Omental fat pad (tissue), 3 donors: ENCODE measurements at regions not wholly inside any gene's neighbourhood (a gene's known extent, or its start where the extent isn't known, plus 50 kb on each side); places are given as distances from the start of the nearest gene placed in this dataset.

ENCODE experiments used
- ATAC-seq: fragments of 150-250 bp; one replicate; pipeline ENCODE4 v1.9.1; 2016; ENCODE audit warnings: mild to moderate bottlenecking, moderate library complexity; ENCODE audit not compliant: low FRiP score
- DNase-seq: peaks from one replicate; pipeline ENCODE4 v3.0.0-alpha.2; 2019; ENCODE audit warnings: low spot score
- TF ChIP-seq, protein P1 (sequence below), 3 donors: fragments of 450-650 bp; IDR thresholded peaks; one replicate each; pipeline ENCODE4 v1.5.1; 2016 to 2017; ENCODE audit warnings: antibody characterized with exemption in 3 of 3, mild to moderate bottlenecking in 3 of 3, moderate library complexity in 2 of 3

DNA sequence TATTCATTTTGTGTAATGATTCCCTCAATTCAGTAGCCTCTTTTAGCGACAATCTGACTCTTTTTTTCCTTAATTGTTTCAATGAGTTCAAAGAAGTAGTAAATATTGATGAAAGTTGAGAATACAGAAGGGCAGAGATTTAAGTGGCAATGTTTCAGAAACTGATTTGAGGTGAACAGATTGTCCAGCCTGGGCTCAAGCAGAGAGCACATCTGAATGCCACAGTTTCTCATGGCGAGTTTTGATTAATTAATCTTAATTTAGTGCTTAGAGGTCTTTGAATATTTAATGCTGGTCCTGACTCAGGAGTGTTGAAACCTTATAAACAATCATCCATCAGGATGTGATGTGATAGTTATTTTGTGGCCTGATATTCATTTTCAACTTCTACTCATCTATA is 890.7 kb upstream of the SLITRK6 start:
- DNase-seq (no peak), ATAC-seq (no peak)
- TF ChIP-seq, protein P1, sequence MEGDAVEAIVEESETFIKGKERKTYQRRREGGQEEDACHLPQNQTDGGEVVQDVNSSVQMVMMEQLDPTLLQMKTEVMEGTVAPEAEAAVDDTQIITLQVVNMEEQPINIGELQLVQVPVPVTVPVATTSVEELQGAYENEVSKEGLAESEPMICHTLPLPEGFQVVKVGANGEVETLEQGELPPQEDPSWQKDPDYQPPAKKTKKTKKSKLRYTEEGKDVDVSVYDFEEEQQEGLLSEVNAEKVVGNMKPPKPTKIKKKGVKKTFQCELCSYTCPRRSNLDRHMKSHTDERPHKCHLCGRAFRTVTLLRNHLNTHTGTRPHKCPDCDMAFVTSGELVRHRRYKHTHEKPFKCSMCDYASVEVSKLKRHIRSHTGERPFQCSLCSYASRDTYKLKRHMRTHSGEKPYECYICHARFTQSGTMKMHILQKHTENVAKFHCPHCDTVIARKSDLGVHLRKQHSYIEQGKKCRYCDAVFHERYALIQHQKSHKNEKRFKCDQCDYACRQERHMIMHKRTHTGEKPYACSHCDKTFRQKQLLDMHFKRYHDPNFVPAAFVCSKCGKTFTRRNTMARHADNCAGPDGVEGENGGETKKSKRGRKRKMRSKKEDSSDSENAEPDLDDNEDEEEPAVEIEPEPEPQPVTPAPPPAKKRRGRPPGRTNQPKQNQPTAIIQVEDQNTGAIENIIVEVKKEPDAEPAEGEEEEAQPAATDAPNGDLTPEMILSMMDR (IDR thresholded peaks at IDR 0.05) = no peak

DNA sequence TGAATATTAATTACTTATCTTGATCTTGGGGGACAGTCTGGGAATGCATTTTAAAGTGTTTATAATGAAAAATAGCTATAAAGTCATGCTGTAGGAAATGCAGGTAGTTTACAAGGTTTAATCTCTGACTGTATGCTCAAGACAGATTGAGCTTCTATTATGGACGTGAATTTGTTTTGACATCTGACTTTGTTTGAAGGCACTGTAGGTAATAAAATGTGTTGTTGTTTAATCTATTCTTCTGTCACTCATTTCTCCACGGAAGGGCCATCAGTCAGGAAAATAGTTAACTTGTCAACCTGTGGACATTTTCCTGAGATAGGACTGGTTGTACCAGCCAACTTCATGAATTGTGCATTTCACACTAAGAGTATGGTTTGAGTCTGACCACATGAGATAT is 893.1 kb upstream of the SLITRK6 start:
- ATAC-seq = no peak
- TF ChIP-seq, protein P1 (IDR thresholded peaks at IDR 0.05) = no peak
- DNase-seq = no peak

DNA sequence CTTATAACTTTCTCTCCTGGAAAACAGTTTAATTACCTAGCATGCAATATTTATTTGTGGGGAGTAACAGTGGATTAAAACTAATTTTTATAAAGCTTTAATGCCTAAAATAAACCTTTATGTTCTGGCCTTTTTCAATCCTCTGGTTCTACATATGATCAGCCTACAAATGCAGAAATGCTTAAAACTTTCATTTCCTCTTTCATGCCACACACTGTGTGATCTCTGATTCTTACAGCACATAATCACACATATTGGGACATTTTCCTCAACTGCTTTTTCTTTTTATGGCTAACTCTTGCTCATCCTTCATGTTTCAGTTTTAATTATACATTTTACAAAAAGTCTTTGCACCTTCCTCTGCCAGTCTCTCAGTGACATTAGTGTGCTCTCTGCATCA is 910.8 kb upstream of the SLITRK6 start:
- TF ChIP-seq, protein P1 (IDR thresholded peaks at IDR 0.05) = no peak
- DNase-seq = no peak
- ATAC-seq = no peak

DNA sequence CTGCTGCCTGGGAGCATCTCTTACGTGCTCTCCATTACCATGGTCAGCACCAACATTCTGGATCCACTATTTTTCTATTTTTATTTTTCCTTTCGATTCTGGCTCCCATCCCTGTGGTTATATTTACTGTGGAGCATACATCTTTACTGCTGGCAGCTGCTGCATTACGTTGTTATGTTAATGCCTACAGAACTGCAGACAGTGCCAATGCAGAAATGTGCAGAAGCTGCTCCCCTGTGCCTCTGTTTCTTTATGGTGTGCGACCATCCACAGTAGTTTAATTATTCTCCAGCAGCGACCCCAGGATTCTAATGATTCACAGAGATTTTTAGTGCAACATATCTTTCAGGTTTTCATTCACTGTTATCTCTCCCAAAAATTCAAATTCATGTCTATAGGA is 911.7 kb upstream of the SLITRK6 start:
- ATAC-seq = no peak
- no peak for DNase-seq
- TF ChIP-seq, protein P1 (IDR thresholded peaks at IDR 0.05) = no peak

DNA sequence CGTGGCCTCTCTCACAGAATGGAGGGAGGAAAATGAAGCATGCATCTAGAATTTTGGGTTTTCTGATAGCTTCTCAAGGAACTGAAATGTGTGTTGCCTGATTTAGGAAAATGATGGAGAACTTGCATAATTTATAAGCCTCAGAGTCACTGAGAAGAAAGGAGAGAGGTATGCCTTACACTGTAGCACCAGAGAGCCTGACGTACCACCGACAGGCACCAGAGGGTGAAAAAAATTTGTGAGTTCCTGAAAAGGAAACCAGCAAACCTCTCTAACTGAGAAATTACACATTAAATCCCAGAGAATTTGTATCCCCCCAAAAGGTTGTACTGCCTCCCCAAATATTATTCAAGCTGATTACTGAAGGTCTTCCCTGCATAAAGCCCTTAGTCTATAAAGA is 915.3 kb upstream of the SLITRK6 start:
- ATAC-seq = no peak
- TF ChIP-seq, protein P1 (IDR thresholded peaks at IDR 0.05) = no peak

DNA sequence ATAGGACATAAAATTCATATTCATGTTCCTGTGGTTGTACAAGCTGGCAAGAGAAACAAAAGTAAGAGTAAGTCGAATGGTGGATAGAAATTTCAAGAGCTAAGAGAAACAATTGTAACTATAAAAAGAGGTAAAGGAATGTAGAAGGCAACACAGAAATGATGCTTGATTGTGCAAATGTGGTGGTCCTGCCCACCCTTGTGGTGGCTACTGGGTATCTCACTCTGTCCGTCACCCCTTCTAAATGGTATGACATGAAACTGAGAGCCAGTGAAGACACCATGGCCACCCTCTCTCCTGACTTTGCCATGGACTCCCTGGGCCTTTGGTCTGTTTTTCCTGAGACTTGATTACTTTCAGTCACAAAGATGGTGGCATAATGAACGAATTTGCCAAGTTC is 925.9 kb upstream of the SLITRK6 start:
- no peak for ATAC-seq
- TF ChIP-seq, protein P1 (IDR thresholded peaks at IDR 0.05) = no peak
- DNase-seq = no peak

More for the DNA sequence above, 915.3 kb upstream of the SLITRK6 start:
- no peak for DNase-seq

DNA sequence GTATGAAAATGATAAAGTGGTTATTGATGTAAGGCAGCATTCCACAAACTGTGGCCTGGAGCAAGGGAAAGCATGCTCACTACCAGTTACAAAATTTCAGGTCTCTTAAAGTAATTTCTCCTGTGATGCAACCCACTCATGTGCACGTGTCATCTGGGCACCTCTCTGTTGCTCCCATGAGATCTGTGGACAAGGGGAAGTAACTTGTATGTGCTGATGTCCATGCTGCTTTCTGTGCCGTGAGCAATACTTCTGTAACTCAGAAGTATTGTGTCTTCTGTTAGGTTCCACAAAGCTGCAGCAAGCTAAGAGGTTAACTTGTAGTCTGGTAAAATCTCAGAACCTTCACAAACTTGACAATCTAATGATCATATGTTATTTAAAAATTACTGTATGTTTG is 930.0 kb upstream of the SLITRK6 start:
- TF ChIP-seq, protein P1 (IDR thresholded peaks at IDR 0.05) = no peak
- ATAC-seq (no peak), DNase-seq (no peak)
